Amygdala (tissue), 56 donors: ENCODE measurements at regions not wholly inside any gene's neighbourhood (a gene's known extent, or its start where the extent isn't known, plus 50 kb on each side); places are given as distances from the start of the nearest gene placed in this dataset.

ENCODE experiments used
- DNase-seq, 56 donors: peaks; one replicate each; lab custom pipeline; 2025; lab: John Stamatoyannopoulos, UW

- DNase-seq = no peak
These were observed 62.9 kb upstream of the KCNG1 start for GRCh38 chr20:51085769-51086168.

- DNase-seq = no peak
These were observed 61.9 kb upstream of the KCNG1 start for GRCh38 chr20:51084593-51085377.

GRCh38 chr20:51083447-51083846 is 60.5 kb upstream of the KCNG1 start:
- no peak for DNase-seq

GRCh38 chr20:51082988-51083387 is 60.1 kb upstream of the KCNG1 start:
- DNase-seq = no peak

- DNase-seq = no peak
These were observed 57.6 kb upstream of the KCNG1 start for GRCh38 chr20:51080516-51080915.

- no peak for DNase-seq
These were observed 56.6 kb upstream of the KCNG1 start for GRCh38 chr20:51079488-51079887.

GRCh38 chr20:51077686-51078060 is 54.8 kb upstream of the KCNG1 start:
- no peak for DNase-seq

- DNase-seq = peak in 1 of 56 donors; percentile 10
These were observed 54.1 kb upstream of the KCNG1 start for GRCh38 chr20:51076786-51077685.

GRCh38 chr20:51074062-51074461 is 51.2 kb upstream of the KCNG1 start:
- no peak for DNase-seq
